Stimulated activated naive CD4-positive, alpha-beta T cell treated with Interleukin-2 at 50 U/mL for 16 hours (primary cell): ENCODE measurements at regions not wholly inside any gene's neighbourhood (a gene's known extent, or its start where the extent isn't known, plus 50 kb on each side); places are given as distances from the start of the nearest gene placed in this dataset.
"Not testable (repeated sequence)": the region's sequence is repeated elsewhere in the genome, so short reads cannot be mapped to it uniquely, and the experiment has no call there.

ENCODE experiments used
- DNase-seq: peaks from one replicate; lab custom pipeline; 2025; lab: John Stamatoyannopoulos, UW

DNA sequence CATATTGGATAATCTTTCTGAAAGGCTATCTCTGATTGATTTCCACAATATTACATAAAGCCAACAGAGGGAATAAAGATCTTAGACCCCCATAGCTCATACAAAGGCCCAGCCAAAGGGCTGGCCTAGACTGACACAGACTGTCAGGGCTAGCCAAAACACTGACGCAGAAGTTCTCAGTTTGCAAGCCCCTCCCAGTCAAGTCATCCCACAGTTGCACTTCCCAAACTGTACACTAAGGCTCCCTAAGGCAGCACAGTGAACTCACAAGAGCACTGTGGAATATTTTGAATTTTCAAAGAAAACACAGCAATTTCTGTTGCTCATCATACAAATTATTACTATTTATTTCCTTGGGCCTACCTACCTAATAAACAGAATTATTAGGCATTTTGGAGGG, 244.9 kb downstream of the SP3 start:
- DNase-seq = no peak

DNA sequence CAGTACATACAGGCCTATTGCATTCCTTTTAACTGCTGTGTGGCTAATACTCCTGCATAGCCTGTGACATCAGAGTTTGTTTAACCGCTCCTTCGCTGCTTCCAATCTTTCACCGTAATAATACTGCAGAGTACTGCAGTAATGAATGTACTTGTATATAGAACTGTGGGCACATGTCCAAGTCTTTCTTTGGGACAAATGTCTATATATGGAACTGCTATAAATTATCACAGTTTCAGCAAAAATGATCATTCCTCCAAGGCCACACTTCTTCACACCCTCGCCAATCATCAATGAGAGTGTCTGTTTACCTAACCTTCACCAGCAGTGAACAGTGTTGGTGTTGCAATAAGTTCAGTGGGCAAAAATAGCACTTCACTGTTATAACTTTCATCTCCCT, 230.4 kb downstream of the SP3 start:
- no peak for DNase-seq

DNA sequence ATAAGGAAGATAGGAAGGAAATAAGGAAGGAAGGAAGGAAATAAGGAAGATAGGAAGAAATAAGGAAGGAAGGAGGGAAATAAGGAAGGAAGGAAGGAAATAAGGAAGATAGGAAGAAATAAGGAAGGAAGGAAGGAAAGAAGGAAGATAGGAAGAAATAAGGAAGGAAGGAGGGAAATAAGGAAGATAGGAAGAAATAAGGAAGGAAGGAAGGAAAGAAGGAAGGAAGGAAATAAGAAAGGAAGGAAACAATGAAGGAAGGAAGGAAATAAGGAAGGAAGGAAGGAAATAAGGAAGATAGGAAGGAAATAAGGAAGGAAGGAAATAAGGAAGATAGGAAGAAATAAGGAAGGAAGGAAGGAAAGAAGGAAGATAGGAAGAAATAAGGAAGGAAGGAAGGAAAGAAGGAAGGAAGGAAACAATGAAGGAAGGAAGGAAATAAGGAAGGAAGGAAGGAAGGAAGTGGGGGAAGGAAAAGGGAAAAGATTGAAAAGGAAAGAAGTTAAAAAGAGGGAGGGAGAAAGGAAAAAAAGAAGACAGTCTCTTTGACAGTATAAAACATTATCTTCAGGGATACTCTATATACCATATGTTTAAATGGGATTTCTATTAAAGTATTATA, 227.1 kb downstream of the SP3 start:
- DNase-seq = not testable (repeated sequence)

DNA sequence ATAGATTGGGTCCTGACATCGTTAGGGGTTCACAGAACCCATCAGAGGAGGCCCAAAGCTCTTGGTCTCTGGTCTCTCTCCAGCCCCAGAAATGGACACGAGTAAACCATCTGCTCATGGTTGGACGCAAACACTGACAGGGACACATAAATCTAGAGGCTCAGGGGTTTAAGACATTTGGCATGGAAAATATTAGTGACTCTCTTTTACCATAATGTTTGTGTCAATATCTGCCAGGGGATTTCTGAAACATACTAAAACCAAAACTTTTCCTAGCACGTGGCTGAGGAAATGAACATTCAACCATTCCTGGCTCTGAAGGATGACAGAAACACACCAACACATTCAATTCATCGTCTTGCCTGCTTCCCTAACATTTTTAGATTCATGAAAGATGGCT, 226.2 kb downstream of the SP3 start:
- DNase-seq = no peak

DNA sequence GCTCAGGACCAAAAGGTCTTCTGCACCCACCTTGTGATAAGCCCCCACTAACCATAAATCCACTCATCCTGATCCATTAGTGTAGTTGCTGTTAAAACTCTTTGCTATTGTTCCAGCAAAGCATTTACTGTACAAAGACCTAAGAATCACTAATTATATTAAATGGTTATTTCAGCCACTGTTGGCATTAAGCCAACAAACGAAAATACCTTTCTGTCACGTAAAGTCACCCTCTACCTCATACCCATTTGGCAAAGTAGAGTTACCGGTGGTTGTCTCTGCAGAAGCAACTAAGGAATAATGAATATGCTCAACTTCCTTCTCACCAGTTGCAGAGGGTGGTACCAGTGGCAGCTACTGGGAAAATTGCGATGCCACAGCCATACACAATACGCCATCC, 224.5 kb downstream of the SP3 start:
- DNase-seq = no peak

DNA sequence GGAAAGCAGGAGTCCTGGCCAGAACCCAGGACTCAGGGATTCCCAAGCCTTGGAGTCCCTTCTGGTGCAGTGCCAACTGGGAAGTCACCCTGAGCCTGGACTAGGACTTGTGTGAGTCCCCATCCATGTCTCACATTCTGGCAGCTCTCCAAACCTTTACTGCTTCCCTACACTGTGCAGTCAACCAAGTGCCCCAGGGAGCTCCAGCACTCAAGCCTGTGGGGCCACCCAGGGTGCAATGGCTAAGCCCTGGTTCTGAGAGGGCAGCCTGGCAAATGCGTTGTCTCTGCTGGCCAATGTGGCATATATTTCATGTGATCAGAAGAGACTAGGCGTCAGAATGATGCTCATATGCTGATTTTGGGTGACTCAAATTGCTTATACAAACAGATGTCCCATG, 223.4 kb downstream of the SP3 start:
- DNase-seq = no peak

DNA sequence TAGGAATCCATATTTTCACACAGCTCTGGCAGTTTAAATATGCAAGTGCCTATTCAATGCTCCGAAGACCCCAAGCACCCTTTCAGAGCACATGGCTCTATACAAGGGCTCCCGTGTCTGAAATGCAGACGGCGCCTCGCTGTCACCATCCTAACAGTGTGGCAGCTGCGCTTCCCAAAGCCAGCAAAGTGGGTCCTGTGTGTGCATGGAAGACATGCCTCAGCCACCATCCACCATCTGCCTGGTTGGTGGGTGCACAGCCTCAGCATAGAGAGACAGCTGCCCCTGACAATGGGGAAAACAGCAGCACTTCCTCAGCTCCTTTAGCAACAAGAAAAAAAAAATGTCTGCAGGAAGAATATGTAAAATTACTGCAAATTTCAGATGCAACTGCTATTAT, 218.1 kb downstream of the SP3 start:
- no peak for DNase-seq

DNA sequence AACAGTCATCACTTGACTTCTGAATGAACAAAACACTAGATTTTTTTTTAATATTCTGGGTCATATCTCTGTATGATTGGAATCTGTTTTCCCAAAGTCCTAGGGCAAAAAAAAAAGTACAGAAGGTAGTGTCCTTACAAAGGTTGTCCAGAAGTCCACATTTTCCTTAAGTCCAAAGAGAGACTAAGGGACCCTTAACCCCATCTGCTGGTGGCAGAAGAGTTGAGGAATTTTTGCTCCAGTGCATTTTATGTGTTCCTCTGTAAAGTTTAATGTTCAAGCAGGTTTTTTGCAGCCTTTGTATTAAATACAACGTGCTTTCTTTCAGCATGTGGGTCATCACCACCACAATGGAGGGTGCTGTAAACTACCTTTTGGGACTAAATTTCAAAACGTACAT, 215.9 kb downstream of the SP3 start:
- DNase-seq = no peak

DNA sequence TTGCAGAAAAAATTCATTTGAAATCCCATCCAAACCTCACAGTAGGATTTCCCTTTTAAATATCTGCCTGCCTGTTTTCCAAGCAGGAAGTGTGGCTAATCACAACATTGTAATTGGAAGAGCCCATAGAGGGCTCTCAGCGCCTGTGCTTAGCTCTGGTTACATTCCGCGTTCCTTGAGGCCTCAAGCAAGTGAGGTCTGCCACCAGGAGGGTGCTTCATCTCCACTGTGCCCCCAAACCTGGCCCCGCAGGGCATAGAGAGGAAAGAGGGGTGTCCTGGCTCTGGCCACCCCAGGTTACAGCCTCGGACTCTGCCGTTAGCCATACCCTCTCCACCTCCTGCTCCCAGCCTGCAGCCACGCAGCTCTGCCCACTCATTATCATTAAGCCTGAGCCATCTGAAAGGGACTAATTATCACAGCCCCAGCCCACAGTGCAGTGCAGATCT, 214.8 kb downstream of the SP3 start:
- no peak for DNase-seq

DNA sequence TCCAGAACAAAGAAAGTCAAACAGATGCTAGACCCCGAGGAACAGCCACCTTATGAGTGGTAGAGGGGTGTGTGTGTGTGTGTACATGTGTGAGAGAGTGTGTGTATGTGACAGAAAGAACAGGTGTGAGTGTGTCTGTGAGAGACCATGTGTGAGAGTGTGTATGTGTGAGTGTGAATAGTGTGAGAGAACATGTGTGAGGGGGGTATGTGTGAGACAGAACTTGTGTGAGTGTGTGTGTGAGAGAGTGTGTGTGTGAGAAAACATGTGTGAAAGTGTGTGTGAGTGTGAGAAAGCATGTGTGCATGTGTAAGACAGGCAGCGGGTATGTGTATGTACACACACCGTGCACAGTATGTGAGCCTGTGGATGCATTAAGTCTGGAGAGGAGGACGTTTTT, 214.3 kb downstream of the SP3 start:
- no peak for DNase-seq

DNA sequence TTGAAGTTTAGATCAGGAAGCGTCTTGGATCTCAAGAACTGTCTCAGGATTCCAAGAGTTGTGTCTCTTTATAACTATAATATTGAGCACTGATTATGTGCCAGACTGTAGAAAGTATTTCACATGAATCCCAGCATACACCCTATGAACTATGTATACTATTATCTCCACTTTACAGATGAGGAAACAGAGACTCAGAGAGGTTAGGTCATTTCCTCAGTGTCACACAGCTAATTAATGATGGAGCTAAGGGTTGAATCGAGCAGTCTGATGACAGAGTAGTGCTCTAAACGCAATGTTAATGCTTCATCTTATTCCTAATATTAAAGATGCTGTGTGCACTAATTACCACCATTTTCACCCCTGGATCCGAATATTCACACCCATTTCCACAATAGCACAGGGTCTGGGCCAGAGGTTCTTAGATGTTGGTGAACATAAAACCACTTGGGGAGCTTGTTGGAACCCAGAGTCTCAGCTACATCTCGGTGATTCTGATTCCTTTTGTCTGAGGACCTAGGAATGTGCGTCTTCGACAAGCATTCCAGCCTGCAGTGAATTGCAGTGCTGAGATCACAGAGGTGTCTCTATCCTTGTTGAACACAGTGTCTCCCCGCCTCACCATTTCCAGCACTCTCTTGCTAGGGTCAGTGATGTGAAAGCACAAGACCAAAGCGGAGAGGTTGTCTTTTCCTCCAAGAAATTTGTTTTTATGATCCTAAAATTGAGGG, 213.8 kb downstream of the SP3 start:
- no peak for DNase-seq

DNA sequence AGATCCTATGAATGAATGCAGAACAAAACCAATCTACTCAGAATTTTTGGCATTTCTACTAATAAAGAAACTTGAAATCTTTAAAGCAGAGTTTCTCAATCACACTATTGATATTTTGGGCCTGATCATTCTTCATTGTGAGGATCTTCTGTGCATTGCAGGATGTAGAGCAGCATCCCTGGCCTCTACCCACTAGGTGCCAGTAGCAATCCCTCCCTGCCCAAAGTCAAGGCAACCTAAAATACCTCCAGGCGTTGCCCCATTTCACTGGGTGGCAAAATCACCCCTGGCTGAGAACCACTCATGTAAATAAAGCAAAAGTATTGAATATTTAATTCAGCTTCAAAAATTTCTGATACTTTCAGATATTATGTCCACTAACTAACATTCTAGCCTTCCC, 213.0 kb downstream of the SP3 start:
- DNase-seq = no peak

DNA sequence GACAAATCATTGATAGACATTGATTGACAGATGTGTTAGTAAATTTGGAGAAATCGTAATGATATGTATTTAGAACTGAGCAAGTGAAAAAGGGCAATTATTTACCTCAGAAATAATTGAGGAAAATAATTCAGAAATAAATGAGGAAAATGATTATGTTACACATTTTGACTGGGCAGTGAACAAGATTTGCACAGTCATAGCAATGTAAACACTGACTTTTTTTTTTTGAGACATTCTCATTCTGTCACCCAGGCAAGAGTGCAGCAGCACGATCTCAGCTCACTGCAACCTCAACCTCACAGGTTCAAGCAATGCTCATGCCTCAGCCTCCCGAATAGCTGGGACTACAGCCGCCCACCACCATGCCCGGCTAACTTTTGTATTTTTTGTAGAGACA, 211.7 kb downstream of the SP3 start:
- DNase-seq = no peak

DNA sequence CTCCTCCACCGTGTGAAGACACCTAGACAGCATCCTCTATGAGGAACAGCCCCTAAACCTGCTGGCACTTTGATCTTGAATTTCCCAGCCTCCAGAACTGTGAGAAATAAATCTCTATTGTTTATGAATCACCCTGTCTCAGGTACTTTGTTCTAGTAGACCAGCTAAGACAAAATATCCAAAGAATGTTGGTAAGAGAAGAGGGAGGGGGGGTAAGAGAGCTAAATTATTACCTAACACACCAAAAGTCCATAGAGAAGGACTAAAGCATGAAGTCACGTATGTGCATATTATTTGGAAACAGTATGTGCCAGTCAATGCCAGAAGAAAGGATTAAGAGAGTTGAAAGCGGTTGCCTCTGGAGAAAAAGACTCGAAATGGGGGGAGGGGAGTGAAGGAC, 211.0 kb downstream of the SP3 start:
- no peak for DNase-seq

DNA sequence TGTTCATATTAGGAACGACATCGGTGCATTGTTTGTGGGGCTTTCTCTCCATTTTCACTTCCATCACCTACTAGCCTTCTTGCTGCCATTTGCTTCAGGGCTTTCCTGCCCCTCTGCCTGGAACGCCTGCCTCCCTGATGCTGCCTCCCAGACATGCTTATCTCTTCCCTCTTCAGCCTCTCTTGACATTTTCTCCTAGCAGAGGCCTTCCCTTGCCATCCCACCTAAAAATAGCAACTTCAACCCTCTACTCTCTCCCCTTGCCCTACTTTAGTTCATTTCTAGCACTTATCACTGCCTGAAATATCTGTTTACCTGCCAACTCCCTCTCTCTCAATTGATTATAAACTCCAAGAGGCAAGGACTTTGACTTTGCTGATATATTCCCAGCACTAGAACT, 210.3 kb downstream of the SP3 start:
- DNase-seq = no peak

DNA sequence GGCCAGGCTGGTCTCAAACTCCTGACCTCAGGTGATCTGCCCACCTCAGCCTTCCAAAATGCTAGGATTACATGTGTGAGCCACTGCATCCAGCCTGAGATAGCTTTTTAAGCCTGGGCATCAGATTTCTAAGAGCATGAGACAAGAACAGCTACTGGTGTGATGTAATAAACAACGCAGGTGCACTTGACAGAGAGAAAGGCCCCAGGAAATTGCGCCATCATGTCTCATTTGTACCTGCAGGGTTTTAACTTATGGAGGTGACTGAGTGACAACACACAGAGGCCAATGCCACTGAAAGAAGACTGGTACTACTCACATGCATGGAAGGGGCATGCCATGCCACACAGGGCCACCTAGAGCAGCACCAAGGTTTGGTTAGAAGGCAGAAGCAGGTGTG, 209.4 kb downstream of the SP3 start:
- DNase-seq = no peak

DNA sequence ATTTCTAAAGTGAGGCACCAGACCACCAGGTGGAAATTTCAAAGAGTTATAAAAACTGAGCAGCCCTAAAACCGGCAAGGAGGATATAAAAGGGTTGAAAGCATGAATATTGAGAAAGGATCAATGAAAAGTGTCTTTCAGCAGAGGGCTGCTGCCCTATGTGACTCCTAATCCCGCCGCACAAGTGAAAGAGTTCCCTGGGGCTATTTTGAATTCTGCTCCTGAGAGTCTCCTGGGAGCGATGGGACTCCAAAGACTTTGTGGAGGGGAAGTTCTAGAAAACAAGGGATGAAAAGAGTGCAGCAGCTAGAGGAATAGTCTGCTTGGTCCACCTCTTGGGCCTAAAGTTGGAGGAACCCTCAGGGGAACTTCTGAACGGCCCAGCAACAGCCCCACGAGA, 205.2 kb downstream of the SP3 start:
- DNase-seq = no peak

DNA sequence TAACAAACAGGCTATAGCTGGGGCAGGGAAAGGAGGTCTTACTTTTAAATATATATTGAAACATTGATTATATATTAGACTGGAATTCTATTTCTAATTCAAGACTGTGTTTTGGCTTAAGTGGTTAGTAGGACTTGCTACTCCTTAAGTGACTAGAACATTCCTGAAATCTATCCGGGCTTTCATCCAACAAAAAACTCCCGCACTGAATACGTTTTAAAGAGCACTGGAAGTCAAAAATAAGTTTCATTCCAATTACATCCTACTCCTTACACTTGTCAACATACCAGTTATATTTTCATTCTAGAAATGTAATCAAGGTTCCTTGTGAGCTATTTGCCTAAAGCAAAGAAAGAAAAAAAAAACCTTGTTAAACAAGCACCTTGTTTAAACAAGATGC, 204.6 kb downstream of the SP3 start:
- no peak for DNase-seq

DNA sequence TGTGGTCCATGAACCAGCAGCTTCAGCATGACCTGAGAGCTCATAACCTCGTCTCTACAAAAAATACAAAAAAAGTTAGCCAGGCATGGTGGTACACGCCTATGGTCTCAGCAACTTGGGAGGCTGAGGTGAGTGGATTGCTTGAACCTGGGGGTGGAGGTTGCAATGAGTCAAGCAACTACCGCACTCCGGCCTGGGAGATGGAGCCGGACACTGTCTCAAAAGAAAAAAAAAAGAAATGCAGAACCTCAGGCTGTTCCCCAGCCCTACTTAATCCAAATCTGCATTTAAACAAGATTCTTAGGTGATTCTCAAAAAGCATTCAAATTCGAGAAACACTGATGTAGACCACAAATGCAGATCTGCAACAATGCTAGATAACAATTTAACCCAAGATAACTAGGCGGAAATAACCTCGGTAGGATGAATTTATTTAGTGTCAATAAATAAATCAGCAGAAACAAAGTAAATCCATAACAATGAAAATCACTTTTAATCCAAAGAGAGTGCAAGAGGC, 203.5 kb downstream of the SP3 start:
- no peak for DNase-seq

DNA sequence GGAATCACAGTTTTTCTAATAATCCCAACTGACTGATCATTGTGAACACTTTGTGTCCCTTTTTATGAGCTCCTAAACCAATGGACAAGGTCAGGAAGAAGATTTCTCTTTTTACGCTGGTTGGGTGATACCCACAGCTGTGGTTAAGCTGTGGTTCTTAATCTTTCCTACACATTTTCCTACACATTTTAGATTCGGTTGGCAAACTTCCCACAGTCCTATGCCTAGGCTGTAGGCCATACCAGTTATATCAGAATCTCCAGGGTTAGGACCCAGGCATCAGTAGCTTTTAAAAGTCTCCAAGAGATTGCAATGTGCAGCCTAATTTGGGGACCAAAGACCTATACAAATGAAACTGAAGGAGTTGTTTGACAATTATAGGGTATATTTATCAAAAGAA, 203.0 kb downstream of the SP3 start:
- no peak for DNase-seq

DNA sequence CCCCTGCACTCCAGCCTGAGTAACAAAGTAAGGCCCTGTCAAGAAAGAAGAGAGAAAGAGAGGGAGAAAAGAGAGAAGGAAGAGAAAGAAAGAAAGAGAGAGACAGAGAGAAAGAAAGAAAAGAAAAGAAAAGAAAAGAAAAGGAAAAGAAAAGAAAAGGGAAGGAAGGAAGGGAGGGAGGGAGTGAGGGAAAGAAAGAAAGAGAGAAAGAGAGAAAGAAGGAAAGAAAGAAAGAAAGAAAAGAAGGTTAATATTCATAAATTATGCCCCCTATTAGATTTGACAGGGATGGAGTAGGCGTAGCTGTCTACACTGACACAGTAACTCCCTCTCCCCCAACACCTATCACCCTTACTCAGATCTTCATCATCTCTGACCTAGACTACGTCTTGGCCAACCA, 202.3 kb downstream of the SP3 start:
- DNase-seq = no peak

DNA sequence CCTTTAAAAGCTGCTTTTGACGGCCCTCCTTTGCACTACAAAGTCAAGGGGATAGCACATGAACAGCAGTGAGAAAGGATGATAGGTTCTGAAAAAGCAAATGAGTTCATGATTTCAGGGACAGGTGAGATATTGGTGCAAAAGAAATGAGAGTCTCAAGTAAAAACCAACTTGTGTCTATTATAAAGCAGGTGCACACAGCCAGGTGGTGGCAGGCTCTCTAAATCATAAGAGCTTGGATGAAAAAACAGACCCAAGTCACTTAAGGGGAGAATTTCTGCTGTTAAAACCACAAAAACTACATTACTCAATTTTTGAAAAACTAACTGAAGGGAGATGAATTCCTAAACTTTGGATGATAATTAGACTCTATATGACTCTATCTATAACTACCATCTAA, 201.5 kb downstream of the SP3 start:
- no peak for DNase-seq

DNA sequence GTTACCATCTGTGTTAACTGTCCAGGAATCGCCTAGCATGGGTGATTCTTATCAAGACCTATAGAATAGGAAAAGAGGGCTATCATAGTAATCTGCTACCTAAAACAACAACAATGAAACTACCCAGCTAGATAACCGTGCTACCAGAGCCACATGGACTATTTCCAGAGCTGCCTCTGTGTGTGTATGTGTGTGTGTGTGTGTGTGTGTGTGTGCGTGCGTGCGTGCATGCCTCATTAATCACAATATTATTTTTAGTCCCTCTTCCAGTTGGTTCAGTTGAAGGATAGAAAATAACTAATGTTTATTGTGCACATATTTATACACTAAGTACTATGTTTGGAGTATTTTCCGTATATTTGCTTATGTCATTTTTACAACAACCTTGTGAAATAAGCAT, 201.1 kb downstream of the SP3 start:
- no peak for DNase-seq
